ENCODE measurements at regions not wholly inside any gene's neighbourhood (a gene's known extent, or its start where the extent isn't known, plus 50 kb on each side); places are given as distances from the start of the nearest gene placed in this dataset.

GRCh38 chr21:35615325-35615724 is 445.0 kb downstream of the SETD4 start:
- no peak for DNase-seq
- intact Hi-C loops (cut with micrococcal nuclease), result no loop called here
- Mint-ChIP-seq H3K4me1 (peaks cover 2% of the 10 kb centered on the region), H3K27me3 (peaks cover 5% of the 10 kb centered on the region), H3K9me3 (no peaks in the 10 kb centered on the region), H3K27ac (no peak overlapping the region), H3K4me3 (no peak overlapping the region), H3K36me3 (ENCODE audit: low read depth) (no peaks in the 10 kb centered on the region)

GRCh38 chr21:35614396-35614921 is 445.9 kb downstream of the SETD4 start:
- H3K9me3 Mint-ChIP-seq, result no peaks in the 10 kb centered on the region

GRCh38 chr21:35611708-35612132 is 448.6 kb downstream of the SETD4 start:
- no peak overlapping the region for H3K27ac Mint-ChIP-seq

More at GRCh38 chr21:35614396-35614921, 445.9 kb downstream of the SETD4 start:
- intact Hi-C loops (cut with micrococcal nuclease), result no loop called here
- H3K27ac Mint-ChIP-seq, result no peak overlapping the region
- peaks cover 7% of the 10 kb centered on the region for H3K27me3 Mint-ChIP-seq
- no peaks in the 10 kb centered on the region for H3K36me3 Mint-ChIP-seq (ENCODE audit: low read depth)
- H3K4me1 Mint-ChIP-seq, result peaks cover 2% of the 10 kb centered on the region
- H3K4me3 Mint-ChIP-seq, result no peak overlapping the region
- DNase-seq, result no peak

DNA sequence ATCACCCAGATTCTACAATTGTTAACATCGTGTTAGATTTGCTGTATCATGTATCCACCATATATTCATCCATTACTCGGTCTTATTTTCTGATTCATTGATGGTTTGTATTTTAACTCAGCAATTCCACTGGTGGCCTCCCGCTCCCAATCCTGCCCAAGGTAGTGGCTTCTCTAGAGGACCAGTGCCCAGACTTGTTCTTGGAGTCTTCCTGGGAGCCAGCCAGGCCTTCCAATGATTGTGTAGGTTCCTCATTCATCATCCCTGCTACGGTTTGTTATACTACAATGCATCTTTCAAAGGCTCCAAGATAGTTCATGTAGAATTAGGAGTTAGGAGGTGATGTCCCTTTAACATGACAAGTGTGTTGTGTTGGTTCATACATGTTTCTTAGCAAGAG is 451.1 kb downstream of the SETD4 start:
- Mint-ChIP-seq H3K9me3 (peaks cover 4% of the 10 kb centered on the region), H3K27me3 (peaks cover 7% of the 10 kb centered on the region), H3K36me3 (ENCODE audit: low read depth) (no peaks in the 10 kb centered on the region), H3K4me3 (no peak overlapping the region), H3K27ac (no peak overlapping the region), H3K4me1 (no peaks in the 10 kb centered on the region)
- no peak for DNase-seq
- intact Hi-C loops (cut with micrococcal nuclease), result no loop called here

More at GRCh38 chr21:35611708-35612132, 448.6 kb downstream of the SETD4 start:
- Mint-ChIP-seq H3K9me3 (peaks cover 4% of the 10 kb centered on the region), H3K4me3 (no peak overlapping the region), H3K4me1 (peaks cover 2% of the 10 kb centered on the region), H3K27me3 (peaks cover 7% of the 10 kb centered on the region), H3K36me3 (ENCODE audit: low read depth) (no peaks in the 10 kb centered on the region)
- DNase-seq, result no peak
- intact Hi-C loops (cut with micrococcal nuclease), result no loop called here

- H3K4me3 Mint-ChIP-seq, result no peak overlapping the region
- H3K27me3 Mint-ChIP-seq, result peaks cover 6% of the 10 kb centered on the region
- intact Hi-C loops (cut with micrococcal nuclease), result no loop called here
- H3K27ac Mint-ChIP-seq, result no peak overlapping the region
- DNase-seq, result no peak
- H3K9me3 Mint-ChIP-seq, result peaks cover 4% of the 10 kb centered on the region
- no peaks in the 10 kb centered on the region for H3K36me3 Mint-ChIP-seq (ENCODE audit: low read depth)
- H3K4me1 Mint-ChIP-seq, result no peaks in the 10 kb centered on the region
Observed at GRCh38 chr21:35607406-35607805, 452.9 kb downstream of the SETD4 start.

DNA sequence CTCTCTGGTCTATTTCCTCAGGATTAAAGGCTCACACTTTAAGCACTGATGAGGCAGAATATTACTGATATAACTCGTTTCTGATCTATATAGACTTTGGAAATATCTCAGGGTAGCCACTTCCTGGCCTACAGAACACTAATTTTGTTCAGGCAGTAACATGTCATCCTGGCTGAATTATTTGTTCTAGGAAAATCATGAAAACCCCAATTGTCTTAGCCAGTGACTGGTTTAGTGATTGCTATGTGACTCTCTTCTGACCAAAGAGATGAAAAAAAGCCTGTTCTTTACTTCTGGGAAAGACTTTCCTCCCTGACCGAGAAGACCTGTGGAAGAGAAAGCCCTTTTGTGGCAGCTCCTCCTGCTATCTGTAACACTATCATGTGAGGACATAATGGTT is 453.7 kb downstream of the SETD4 start:
- DNase-seq, result no peak
- Mint-ChIP-seq H3K27me3 (peaks cover 9% of the 10 kb centered on the region), H3K36me3 (ENCODE audit: low read depth) (no peaks in the 10 kb centered on the region), H3K9me3 (peaks cover 4% of the 10 kb centered on the region), H3K4me1 (no peaks in the 10 kb centered on the region), H3K27ac (no peak overlapping the region), H3K4me3 (no peak overlapping the region)
- intact Hi-C loops (cut with micrococcal nuclease), result no loop called here

DNA sequence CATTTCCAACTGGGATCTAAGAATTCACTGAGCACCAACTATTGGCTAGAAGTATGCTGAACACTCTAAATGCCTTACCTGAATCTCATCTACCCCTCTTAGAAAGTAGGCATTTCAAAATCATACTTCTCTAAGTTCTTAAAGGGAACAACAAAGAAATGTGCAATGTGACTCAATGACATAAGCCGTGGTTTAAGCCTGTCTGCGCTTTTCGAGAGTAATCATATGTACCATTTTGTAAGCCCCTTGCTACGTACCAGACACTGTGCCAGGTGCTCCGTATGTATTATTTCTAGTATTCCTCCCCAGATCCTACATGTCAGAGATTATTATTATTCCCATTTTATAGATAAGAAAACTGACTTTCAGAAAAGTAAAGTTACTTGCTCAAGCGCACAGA is 454.2 kb downstream of the SETD4 start:
- H3K9me3 Mint-ChIP-seq, result peaks cover 4% of the 10 kb centered on the region
- no peaks in the 10 kb centered on the region for H3K4me1 Mint-ChIP-seq
- no peak overlapping the region for H3K27ac Mint-ChIP-seq
- H3K4me3 Mint-ChIP-seq, result no peak overlapping the region
- DNase-seq, result no peak
- intact Hi-C loops (cut with micrococcal nuclease), result no loop called here
- H3K36me3 Mint-ChIP-seq (ENCODE audit: low read depth), result no peaks in the 10 kb centered on the region
- H3K27me3 Mint-ChIP-seq, result peaks cover 9% of the 10 kb centered on the region

DNA sequence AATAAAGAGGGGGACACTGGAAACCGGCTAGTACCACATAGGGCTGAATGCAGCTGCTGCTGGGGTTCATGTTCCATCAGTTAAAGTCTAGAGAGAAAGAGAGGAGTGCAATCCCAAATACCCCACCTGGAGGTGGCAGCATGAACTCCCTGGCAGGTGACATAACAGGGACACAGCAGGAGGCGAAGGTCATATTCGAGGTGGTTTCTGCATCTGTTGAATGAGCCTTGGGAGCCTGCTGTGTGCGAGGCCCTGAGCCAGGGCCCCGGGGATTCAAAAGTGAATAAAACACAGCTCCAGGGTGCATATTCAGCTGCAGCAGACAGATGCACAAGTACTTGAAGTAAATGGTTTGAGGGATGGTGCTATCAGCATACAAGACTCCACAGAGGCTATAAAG is 456.8 kb downstream of the SETD4 start:
- H3K27ac Mint-ChIP-seq, result no peak overlapping the region
- intact Hi-C loops (cut with micrococcal nuclease), result no loop called here
- no peaks in the 10 kb centered on the region for H3K4me1 Mint-ChIP-seq
- H3K9me3 Mint-ChIP-seq, result peaks cover 4% of the 10 kb centered on the region
- no peaks in the 10 kb centered on the region for H3K36me3 Mint-ChIP-seq (ENCODE audit: low read depth)
- no peak overlapping the region for H3K4me3 Mint-ChIP-seq
- DNase-seq, result no peak
- peaks cover 9% of the 10 kb centered on the region for H3K27me3 Mint-ChIP-seq

DNA sequence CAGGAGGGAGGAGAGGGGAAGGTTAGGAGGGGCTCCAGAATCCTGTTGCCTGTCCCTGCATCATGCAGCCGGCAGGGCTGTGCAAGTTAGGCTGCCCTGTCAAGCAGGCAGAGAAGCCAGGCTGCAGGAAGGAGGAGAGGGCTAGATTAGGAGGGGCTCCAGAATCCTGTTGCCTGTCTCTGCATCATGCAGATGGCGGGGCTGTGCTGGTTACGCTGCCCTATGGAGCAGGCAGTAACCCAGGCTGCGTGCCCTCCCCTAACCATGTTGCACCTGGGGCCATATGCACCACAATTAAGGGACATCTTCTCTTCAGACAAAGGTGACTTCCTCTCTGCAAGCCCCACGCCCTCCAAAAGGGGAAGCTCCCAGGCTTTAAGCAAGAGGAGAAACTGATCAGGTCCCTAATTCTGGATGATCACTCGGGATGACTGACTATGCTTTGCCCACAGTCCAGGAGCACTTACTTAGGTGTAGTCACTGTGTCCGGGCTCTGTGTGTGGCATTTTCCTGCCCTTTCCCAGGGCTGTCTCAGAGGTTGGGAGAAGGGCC is 457.4 kb downstream of the SETD4 start:
- no peak for DNase-seq
- H3K36me3 Mint-ChIP-seq (ENCODE audit: low read depth), result no peaks in the 10 kb centered on the region
- H3K27ac Mint-ChIP-seq, result no peak overlapping the region
- intact Hi-C loops (cut with micrococcal nuclease), result no loop called here
- peaks cover 4% of the 10 kb centered on the region for H3K9me3 Mint-ChIP-seq
- H3K27me3 Mint-ChIP-seq, result peaks cover 9% of the 10 kb centered on the region
- no peaks in the 10 kb centered on the region for H3K4me1 Mint-ChIP-seq
- no peak overlapping the region for H3K4me3 Mint-ChIP-seq

DNA sequence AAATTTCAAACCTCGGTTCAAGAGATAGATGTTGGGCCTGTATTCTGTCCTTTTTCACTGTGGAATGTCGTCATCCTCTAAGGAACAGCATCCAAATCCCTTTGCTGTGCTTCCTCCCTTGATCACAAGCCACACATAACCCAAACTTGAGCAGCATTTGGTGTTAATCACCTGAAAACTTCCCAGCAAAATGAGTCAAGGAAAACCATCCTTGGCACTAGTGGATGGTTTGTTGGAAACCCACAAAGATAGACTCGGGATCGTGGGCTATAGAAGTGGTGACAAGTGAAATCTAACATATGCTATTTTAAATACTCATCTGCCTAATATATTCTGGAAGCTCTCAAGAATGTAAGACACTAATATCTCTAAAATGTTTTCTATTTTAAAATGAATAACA is 459.1 kb downstream of the SETD4 start:
- no peak for DNase-seq
- no peak overlapping the region for H3K4me3 Mint-ChIP-seq
- H3K9me3 Mint-ChIP-seq, result no peaks in the 10 kb centered on the region
- no peaks in the 10 kb centered on the region for H3K36me3 Mint-ChIP-seq (ENCODE audit: low read depth)
- H3K4me1 Mint-ChIP-seq, result no peaks in the 10 kb centered on the region
- peaks cover 10% of the 10 kb centered on the region for H3K27me3 Mint-ChIP-seq
- H3K27ac Mint-ChIP-seq, result no peak overlapping the region
- intact Hi-C loops (cut with micrococcal nuclease), result no loop called here

- Mint-ChIP-seq H3K36me3 (ENCODE audit: low read depth) (no peaks in the 10 kb centered on the region), H3K4me3 (no peak overlapping the region), H3K9me3 (no peaks in the 10 kb centered on the region), H3K4me1 (no peaks in the 10 kb centered on the region), H3K27ac (no peak overlapping the region), H3K27me3 (peaks cover 11% of the 10 kb centered on the region)
- intact Hi-C loops (cut with micrococcal nuclease), result no loop called here
- no peak for DNase-seq
Observed at GRCh38 chr21:35599164-35599563, 461.2 kb downstream of the SETD4 start.

DNA sequence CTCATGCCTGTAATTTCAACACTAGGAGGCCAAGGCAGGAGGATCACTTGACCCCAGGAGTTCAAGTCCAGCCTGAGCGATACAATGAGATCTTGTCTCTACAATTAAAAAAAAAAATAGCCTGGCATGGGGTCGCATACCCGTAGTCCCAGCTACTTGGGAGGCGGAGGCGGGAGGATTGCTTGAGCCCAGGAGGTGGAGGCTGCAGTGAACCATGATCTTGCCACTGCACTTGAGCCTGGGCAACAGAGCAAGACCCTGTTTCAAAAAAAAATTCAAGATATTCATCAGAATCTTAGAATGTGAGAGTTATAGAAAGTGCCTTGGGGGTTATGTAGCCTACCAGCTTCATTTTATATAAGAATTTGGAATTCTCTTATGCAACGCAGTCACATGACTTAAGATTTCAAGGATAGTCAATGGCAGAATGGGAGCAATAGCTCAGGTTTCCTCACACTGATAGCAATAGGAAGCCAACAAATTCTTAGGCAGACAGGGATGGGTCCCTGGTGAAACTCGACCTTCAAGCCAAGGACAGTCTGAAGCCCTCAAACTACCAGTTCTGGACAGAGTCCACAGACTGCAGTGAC is 462.5 kb downstream of the SETD4 start:
- intact Hi-C loops (cut with micrococcal nuclease), result no loop called here
- H3K4me3 Mint-ChIP-seq, result no peak overlapping the region
- DNase-seq, result no peak
- H3K36me3 Mint-ChIP-seq (ENCODE audit: low read depth), result no peaks in the 10 kb centered on the region
- H3K27ac Mint-ChIP-seq, result no peak overlapping the region
- H3K4me1 Mint-ChIP-seq, result no peaks in the 10 kb centered on the region
- no peaks in the 10 kb centered on the region for H3K9me3 Mint-ChIP-seq
- H3K27me3 Mint-ChIP-seq, result peaks cover 11% of the 10 kb centered on the region

- no peaks in the 10 kb centered on the region for H3K4me1 Mint-ChIP-seq
- DNase-seq, result no peak
- no peaks in the 10 kb centered on the region for H3K36me3 Mint-ChIP-seq (ENCODE audit: low read depth)
- H3K27ac Mint-ChIP-seq, result no peak overlapping the region
- H3K27me3 Mint-ChIP-seq, result peaks cover 9% of the 10 kb centered on the region
- no peak overlapping the region for H3K4me3 Mint-ChIP-seq
- intact Hi-C loops (cut with micrococcal nuclease), result no loop called here
- peaks cover 6% of the 10 kb centered on the region for H3K9me3 Mint-ChIP-seq
Observed at GRCh38 chr21:35594905-35595304, 465.4 kb downstream of the SETD4 start.

GRCh38 chr21:35593000-35593502 is 467.3 kb downstream of the SETD4 start:
- peaks cover 9% of the 10 kb centered on the region for H3K27me3 Mint-ChIP-seq
- H3K4me3 Mint-ChIP-seq, result no peak overlapping the region
- intact Hi-C loops (cut with micrococcal nuclease), result no loop called here
- no peaks in the 10 kb centered on the region for H3K4me1 Mint-ChIP-seq
- H3K27ac Mint-ChIP-seq, result no peak overlapping the region
- no peak for DNase-seq
- no peaks in the 10 kb centered on the region for H3K36me3 Mint-ChIP-seq (ENCODE audit: low read depth)
- peaks cover 7% of the 10 kb centered on the region for H3K9me3 Mint-ChIP-seq

All from activated CD4-positive, alpha-beta T cell treated with anti-CD3 and anti-CD28 coated beads, Interleukin-2, amount 10 ng/mL, durations not matched to agents 24 days and 14 days (primary cell).